Liver (tissue), 7 donors: ENCODE measurements at regions not wholly inside any gene's neighbourhood (a gene's known extent, or its start where the extent isn't known, plus 50 kb on each side); places are given as distances from the start of the nearest gene placed in this dataset.

Experiments used
- DNase-seq: peaks from one replicate; pipeline ENCODE4 v3.0.0-alpha.2; 2017; ENCODE audit warnings: low spot score
- H3K27ac ChIP-seq, 2 donors: one replicate each; pipeline ENCODE4 v1.7.0; 2013; ENCODE audit warnings: inconsistent platforms in 2 of 2, low read length in 2 of 2, control low read depth in 1 of 2, low read depth in 1 of 2, mild to moderate bottlenecking in 1 of 2
- H3K27me3 ChIP-seq, 4 donors: one replicate each; pipeline versions ENCODE4 v1.6.1 to v1.7.0; 2013; ENCODE audit warnings: low read length in 3 of 4, inconsistent platforms in 1 of 4, mild to moderate bottlenecking in 1 of 4, moderate library complexity in 1 of 4; ENCODE audit not compliant: control insufficient read depth in 4 of 4, insufficient read depth in 4 of 4
- H3K36me3 ChIP-seq, 4 donors: one replicate each; pipeline versions ENCODE4 v1.6.1 to v1.7.0; 2013; ENCODE audit warnings: low read length in 3 of 4, mild to moderate bottlenecking in 3 of 4, low read depth in 1 of 4, moderate library complexity in 1 of 4; ENCODE audit not compliant: control insufficient read depth in 4 of 4, insufficient read depth in 3 of 4
- H3K4me1 ChIP-seq, 4 donors: one replicate each; pipeline versions ENCODE4 v1.6.1 to v1.7.0; 2013; ENCODE audit warnings: low read length in 3 of 4, mild to moderate bottlenecking in 3 of 4, moderate library complexity in 1 of 4; ENCODE audit not compliant: control insufficient read depth in 4 of 4, insufficient read depth in 4 of 4
- H3K4me3 ChIP-seq, 3 donors: one replicate each; pipeline versions ENCODE4 v1.6.1 to v1.7.0; 2013; ENCODE audit warnings: low read length in 3 of 3, control low read depth in 1 of 3, low read depth in 1 of 3, mild to moderate bottlenecking in 1 of 3
- H3K9ac ChIP-seq, 2 donors: one replicate each; pipeline ENCODE4 v1.7.0; 2013; ENCODE audit warnings: low read length in 2 of 2, mild to moderate bottlenecking in 2 of 2, moderate library complexity in 2 of 2, control low read depth in 1 of 2, low read depth in 1 of 2
- H3K9me3 ChIP-seq, 4 donors: one replicate each; pipeline versions ENCODE4 v1.6.1 to v1.7.0; 2013; ENCODE audit warnings: low read length in 3 of 4; ENCODE audit not compliant: control insufficient read depth in 4 of 4
- ATF3 ChIP-seq: IDR thresholded peaks from 2 replicates; pipeline ENCODE4 v1.6.1; 2016; ENCODE audit warnings: antibody characterized with exemption
- EGR1 ChIP-seq, 2 donors: IDR thresholded peaks; 2 replicates each; pipeline ENCODE4 v1.6.1; 2016 to 2018; ENCODE audit warnings: antibody characterized with exemption in 2 of 2, low read depth in 2 of 2
- FOXA1 ChIP-seq: IDR thresholded peaks from 2 replicates; pipeline ENCODE4 v1.6.1; 2016; ENCODE audit warnings: antibody characterized with exemption
- FOXA2 ChIP-seq: IDR thresholded peaks from 2 replicates; pipeline ENCODE4 v1.6.1; 2016; ENCODE audit warnings: antibody characterized with exemption
- GABPA ChIP-seq, 2 donors: IDR thresholded peaks in 1 of 2; conservative IDR thresholded peaks in 1 of 2; 2 replicates each; pipeline ENCODE4 v1.6.1; 2016; ENCODE audit warnings: antibody characterized with exemption in 2 of 2, mild to moderate bottlenecking in 1 of 2, moderate library complexity in 1 of 2
- HNF4A ChIP-seq, 2 donors: conservative IDR thresholded peaks; 2 replicates each; pipeline ENCODE4 v1.6.1; 2016; ENCODE audit warnings: antibody characterized with exemption in 2 of 2, mild to moderate bottlenecking in 2 of 2
- HNF4G ChIP-seq: IDR thresholded peaks from 2 replicates; pipeline ENCODE4 v1.6.1; 2016; ENCODE audit warnings: antibody characterized with exemption
- JUND ChIP-seq, 2 donors: IDR thresholded peaks; 2 replicates each; pipeline ENCODE4 v1.6.1; 2016; ENCODE audit warnings: antibody characterized with exemption in 2 of 2
- MAX ChIP-seq: IDR thresholded peaks from 2 replicates; pipeline ENCODE4 v1.6.1; 2016; ENCODE audit warnings: antibody characterized with exemption
- NR2F2 ChIP-seq: IDR thresholded peaks from 2 replicates; pipeline ENCODE4 v1.6.1; 2016; ENCODE audit warnings: antibody characterized with exemption
- RXRA ChIP-seq, 2 donors: IDR thresholded peaks; 2 replicates each; pipeline ENCODE4 v1.6.1; 2017 to 2018; ENCODE audit warnings: antibody characterized with exemption in 2 of 2, mild to moderate bottlenecking in 1 of 2
- SP1 ChIP-seq: IDR thresholded peaks from 2 replicates; pipeline ENCODE4 v1.6.1; 2018; ENCODE audit warnings: antibody characterized with exemption, mild to moderate bottlenecking
- TAF1 ChIP-seq: conservative IDR thresholded peaks from 2 replicates; pipeline ENCODE4 v1.6.1; 2016; ENCODE audit warnings: antibody characterized with exemption, mild to moderate bottlenecking
- YY1 ChIP-seq: IDR thresholded peaks from 2 replicates; pipeline ENCODE4 v1.6.1; 2016; ENCODE audit warnings: antibody characterized with exemption, mild to moderate bottlenecking
- ZBTB33 ChIP-seq: IDR thresholded peaks from 2 replicates; pipeline ENCODE4 v1.6.1; 2016; ENCODE audit warnings: antibody characterized with exemption
- WGBS: extraction: QIAGEN DNeasy Blood & Tissue Kit; methylation state at CpG from one replicate; pipeline ENCODE4 v1.1.7; 2013; 5-methylcytosine and 5-hydroxymethylcytosine counted together
- TF ChIP-seq, protein P1 (sequence below): IDR thresholded peaks from 2 replicates; pipeline ENCODE4 v1.6.1; 2016; ENCODE audit warnings: antibody characterized with exemption, mild to moderate bottlenecking
- donor health status: healthy.
- donor health status: healthy.
- donor health status: healthy.
- donor health status: healthy.

- H3K9me3 ChIP-seq = peaks cover 0 to 3% (median 2%) of the 10 kb centered on the region in 4 donors
- DNase-seq = no peak
- H3K36me3 ChIP-seq = no peaks in the 10 kb centered on the region
- no peak overlapping the region for H3K4me3 ChIP-seq
- H3K9ac ChIP-seq = no peak overlapping the region
- TF ChIP-seq FOXA1 (no peak), MAX (no peak), ZBTB33 (no peak), RXRA (IDR thresholded peaks at IDR 0.05) (no peak), GABPA (IDR thresholded peaks at IDR 0.05 in 1 of 2, conservative IDR thresholded peaks at IDR 0.05 in 1 of 2) (no peak), ATF3 (no peak), HNF4A (conservative IDR thresholded peaks at IDR 0.05) (no peak), NR2F2 (no peak), EGR1 (IDR thresholded peaks at IDR 0.05; ENCODE audit: low read depth in 2 of 2) (no peak), FOXA2 (no peak), TAF1 (no peak), YY1 (no peak), SP1 (no peak), JUND (IDR thresholded peaks at IDR 0.05) (no peak)
- TF ChIP-seq, protein P1, sequence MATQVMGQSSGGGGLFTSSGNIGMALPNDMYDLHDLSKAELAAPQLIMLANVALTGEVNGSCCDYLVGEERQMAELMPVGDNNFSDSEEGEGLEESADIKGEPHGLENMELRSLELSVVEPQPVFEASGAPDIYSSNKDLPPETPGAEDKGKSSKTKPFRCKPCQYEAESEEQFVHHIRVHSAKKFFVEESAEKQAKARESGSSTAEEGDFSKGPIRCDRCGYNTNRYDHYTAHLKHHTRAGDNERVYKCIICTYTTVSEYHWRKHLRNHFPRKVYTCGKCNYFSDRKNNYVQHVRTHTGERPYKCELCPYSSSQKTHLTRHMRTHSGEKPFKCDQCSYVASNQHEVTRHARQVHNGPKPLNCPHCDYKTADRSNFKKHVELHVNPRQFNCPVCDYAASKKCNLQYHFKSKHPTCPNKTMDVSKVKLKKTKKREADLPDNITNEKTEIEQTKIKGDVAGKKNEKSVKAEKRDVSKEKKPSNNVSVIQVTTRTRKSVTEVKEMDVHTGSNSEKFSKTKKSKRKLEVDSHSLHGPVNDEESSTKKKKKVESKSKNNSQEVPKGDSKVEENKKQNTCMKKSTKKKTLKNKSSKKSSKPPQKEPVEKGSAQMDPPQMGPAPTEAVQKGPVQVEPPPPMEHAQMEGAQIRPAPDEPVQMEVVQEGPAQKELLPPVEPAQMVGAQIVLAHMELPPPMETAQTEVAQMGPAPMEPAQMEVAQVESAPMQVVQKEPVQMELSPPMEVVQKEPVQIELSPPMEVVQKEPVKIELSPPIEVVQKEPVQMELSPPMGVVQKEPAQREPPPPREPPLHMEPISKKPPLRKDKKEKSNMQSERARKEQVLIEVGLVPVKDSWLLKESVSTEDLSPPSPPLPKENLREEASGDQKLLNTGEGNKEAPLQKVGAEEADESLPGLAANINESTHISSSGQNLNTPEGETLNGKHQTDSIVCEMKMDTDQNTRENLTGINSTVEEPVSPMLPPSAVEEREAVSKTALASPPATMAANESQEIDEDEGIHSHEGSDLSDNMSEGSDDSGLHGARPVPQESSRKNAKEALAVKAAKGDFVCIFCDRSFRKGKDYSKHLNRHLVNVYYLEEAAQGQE = no peak
- WGBS = 61% methylated on average over 5 of the region's 5 CpGs
- no peak overlapping the region for H3K27ac ChIP-seq
- H3K4me1 ChIP-seq = no peaks in the 10 kb centered on the region
- no peaks in the 10 kb centered on the region for H3K27me3 ChIP-seq
Observed at GRCh38 chr10:44439958-44440244, 55.0 kb upstream of the CXCL12 start.

DNA sequence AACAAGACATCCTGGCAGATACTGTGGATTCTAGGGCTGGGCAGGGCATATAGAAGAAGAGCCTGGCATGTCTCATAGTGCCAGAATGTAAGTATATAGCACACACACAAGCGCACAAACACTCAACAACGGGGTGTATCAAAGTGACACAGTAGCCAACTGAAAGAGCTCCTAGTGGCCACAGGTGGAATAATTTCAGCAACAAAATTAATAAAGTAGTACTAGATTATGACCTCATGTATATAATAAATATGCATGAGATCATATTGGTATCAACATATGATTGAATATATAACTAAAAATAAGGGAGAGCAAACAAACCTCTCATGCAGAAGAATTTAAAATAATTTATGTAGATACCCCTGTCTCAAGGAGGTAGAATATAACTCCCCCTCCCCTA, 72.4 kb upstream of the CXCL12 start:
- Histone ChIP-seq H3K9ac (no peak overlapping the region), H3K27me3 (peaks cover 0 to 3% (median 0%) of the 10 kb centered on the region in 4 donors), H3K36me3 (no peaks in the 10 kb centered on the region), H3K9me3 (no peaks in the 10 kb centered on the region), H3K27ac (no peak overlapping the region), H3K4me3 (no peak overlapping the region), H3K4me1 (no peaks in the 10 kb centered on the region)
- TF ChIP-seq HNF4G = no peak
- no peak for TF ChIP-seq MAX
- WGBS = 92% methylated on average over 2 of the region's 2 CpGs
- no peak for DNase-seq
